Stimulated activated CD4-positive, alpha-beta T cell treated with anti-CD3 and anti-CD28 coated beads, Interleukin-12 subunit alpha, Interleukin-12 subunit beta, amount 100 ng/mL, for 24 hours (primary cell): ENCODE measurements at regions not wholly inside any gene's neighbourhood (a gene's known extent, or its start where the extent isn't known, plus 50 kb on each side); places are given as distances from the start of the nearest gene placed in this dataset.

Experiments used
- DNase-seq, 2 experiments: peaks; one replicate each; pipeline ENCODE4 v3.0.0-alpha.2; 2020; ENCODE audit warnings: low read depth in 2 of 2

DNA sequence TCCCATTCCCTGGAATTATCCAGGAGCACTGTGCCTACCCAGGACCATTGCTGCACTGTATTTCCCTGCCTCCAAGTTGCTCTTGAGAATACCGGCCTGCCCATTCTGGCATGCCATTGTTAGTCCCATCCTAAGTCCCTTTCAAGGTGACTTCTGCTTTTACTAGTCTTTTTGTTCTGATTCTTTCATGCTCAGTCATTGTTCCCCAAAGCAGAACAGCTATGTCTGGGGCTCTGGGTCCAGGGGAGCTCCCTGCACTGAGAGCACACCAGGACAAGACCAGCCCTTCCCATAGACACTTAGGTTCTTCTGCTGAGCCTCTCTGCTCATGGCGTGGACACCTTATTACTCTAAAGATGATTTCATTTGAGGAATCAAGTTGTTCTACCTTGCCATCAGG lies 388.9 kb upstream of the KLF4 start:
- no peak for DNase-seq

GRCh38 chr9:107875571-107875980 lies 386.0 kb upstream of the KLF4 start:
- DNase-seq = no peak

- no peak for DNase-seq
Measured at GRCh38 chr9:107874591-107875369, 385.2 kb upstream of the KLF4 start.

DNA sequence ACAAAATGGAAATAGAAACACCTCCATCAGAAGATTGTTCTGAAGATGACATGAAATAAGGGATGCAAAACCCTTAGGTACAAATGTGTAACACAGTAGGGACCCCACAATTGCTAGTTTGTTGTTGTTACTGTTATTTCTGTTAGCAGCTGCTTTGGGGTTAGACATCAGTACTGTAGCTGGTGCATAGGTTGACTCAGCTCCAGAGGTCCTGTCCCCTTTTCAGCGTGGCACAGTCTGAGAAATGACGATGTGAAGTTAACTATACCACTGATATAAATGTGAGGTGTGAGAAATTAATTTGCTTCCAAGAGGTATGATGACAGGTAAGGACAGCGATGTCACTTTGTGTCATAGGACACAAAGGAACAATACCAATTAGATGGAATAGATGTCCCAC lies 384.6 kb upstream of the KLF4 start:
- DNase-seq = no peak

- DNase-seq = no peak
Measured at GRCh38 chr9:107872457-107873192, 383.1 kb upstream of the KLF4 start.

- no peak for DNase-seq
Measured at GRCh38 chr9:107870927-107871680, 381.5 kb upstream of the KLF4 start.

GRCh38 chr9:107870221-107870620 lies 380.7 kb upstream of the KLF4 start:
- no peak for DNase-seq

- DNase-seq = no peak
Measured at GRCh38 chr9:107869111-107869510, 379.5 kb upstream of the KLF4 start.

- no peak for DNase-seq
Measured at GRCh38 chr9:107868186-107868585, 378.6 kb upstream of the KLF4 start.

DNA sequence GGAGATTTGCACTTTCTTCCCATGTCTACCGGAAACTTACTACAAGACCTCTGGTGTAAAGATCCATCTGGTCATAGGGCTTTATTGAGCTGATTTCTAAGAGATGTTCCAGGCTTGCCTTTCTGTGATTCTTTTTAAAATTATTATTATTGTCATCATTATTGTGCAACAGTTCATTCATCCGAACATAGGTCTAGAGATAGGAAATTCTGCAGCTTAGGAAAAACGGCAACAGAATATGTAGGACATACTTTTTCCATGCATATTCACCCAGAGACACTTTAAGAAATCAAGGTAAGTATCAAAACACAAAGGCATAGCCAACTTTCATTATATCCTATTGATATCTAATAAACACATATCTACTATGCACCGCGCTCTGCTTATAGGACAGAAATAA lies 378.2 kb upstream of the KLF4 start:
- DNase-seq = no peak

DNA sequence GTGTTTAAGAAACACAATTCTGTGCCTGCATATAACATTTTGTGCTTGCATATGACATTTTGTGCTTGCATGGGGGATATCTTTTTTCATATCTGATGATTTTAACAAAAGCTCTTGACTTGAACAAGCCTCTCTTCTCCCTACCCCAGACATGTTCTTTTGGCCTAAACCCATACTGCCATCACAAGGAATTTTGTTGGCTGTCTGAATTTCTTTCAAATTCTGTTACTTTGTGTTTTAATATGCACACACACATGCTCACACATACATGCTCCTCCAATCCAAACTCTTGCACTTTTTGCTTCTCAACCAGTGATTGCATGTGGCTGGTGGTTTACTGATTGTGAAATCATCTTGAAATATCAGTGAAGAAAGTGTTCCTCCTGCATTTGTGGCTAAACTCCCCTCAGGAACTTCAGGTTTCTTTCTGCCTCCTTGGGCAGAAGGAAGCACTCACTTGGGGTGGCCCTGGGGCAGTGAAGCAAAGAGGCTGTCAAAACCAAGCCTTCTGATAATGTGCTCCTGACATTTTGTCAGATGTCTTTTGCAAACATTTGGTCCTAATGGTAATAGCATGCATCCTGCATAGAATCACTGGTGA lies 377.2 kb upstream of the KLF4 start:
- DNase-seq = no peak

- DNase-seq = no peak
Measured at GRCh38 chr9:107863396-107863795, 373.8 kb upstream of the KLF4 start.

- no peak for DNase-seq
Measured at GRCh38 chr9:107862881-107863280, 373.3 kb upstream of the KLF4 start.

GRCh38 chr9:107862323-107862722 lies 372.8 kb upstream of the KLF4 start:
- DNase-seq = no peak

DNA sequence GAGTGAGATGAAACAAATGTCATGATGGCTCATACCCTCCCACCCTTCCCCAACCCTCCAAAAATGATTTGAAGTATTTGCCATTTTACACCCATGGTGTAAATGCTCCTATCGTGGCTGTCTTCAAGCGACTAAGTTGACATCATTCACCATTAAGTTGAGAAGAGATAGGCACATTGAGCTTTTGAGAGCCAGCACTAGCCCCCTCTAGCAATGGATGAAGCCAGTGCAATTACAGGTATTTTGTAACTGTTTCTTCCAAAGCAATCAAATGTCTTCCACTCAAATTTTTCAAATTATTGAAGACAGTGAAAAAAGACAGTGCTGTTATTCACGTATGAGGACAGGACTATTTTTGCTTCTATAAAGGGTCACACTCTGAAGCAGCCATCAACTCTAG lies 371.5 kb upstream of the KLF4 start:
- no peak for DNase-seq

DNA sequence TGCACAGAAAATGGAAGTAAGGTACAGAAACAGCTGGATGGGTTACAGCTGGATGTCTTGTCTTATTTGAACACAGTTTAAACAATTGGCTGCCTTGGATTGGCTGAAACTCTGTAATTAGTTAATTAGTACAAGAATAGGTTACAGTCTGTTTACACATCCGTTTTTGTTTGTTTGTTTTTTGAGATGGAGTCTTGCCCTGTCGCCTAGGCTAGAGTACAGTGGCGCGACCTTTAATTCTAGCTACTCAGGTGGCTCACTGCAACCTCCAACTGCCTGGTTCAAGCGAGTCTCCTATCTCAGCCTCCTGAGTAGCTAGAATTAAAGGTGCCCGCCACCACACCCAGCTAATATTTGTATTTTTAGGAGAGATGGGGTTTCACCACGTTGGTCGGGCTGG lies 368.7 kb upstream of the KLF4 start:
- no peak for DNase-seq

DNA sequence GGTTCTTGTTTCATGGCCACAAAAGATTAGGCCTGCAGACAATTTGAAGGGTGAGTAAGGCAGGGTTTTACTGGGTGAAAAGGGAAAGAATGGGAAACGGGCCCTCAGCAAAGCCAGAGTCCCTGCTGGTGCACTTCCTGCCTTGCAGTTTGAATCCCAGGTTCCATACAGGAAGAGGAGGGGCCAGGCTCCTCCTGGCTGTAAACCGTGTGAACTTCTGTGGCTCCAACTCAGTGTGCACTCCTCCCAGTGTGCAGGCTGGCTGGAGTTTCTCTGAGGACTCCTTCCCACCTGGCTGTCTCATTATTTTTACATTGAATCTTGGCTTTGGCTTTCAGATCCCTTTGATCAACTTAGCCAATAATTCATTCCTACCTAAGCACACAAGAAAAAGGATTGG lies 367.1 kb upstream of the KLF4 start:
- DNase-seq = no peak

DNA sequence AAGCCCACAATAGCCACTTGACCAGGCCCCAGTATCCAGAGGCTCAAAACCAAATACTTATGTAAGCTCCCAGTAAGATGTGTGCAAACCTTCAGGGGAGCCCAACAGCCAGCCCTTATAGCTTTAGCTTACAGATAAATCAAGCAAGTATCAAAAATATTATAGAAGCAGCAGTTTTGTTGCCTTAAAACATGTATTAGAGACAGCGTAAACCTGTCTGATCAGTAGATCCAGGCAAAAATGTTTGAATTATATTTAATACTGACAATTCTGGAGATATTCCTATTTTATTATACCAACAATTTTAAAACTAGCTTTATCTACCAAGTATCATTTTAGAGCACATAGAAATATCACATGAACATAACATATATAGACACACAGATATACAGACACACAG lies 365.6 kb upstream of the KLF4 start:
- DNase-seq = no peak

GRCh38 chr9:107853461-107853860 lies 363.9 kb upstream of the KLF4 start:
- DNase-seq = no peak

DNA sequence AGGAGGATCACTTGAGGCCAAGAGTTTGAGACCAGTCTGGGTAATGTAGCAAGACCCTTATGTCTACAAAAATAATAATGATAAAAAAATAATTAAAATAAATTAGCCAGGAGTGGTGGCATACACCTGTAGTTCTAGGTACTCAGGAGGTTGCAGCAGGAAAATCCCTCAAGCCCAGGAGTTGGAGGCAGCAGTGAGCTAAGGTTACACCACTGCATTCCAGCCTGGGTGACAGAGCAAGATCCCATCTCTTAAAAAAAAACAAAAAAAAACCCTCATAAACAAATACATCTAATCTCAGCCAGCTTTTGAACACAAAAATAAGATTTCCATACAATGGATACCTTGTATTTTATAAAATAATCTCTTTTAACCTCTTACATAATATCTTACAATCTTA lies 363.3 kb upstream of the KLF4 start:
- no peak for DNase-seq

- no peak for DNase-seq
Measured at GRCh38 chr9:107850653-107851052, 361.1 kb upstream of the KLF4 start.
